ENCODE measurements at regions not wholly inside any gene's neighbourhood (a gene's known extent, or its start where the extent isn't known, plus 50 kb on each side); places are given as distances from the start of the nearest gene placed in this dataset.

DNA sequence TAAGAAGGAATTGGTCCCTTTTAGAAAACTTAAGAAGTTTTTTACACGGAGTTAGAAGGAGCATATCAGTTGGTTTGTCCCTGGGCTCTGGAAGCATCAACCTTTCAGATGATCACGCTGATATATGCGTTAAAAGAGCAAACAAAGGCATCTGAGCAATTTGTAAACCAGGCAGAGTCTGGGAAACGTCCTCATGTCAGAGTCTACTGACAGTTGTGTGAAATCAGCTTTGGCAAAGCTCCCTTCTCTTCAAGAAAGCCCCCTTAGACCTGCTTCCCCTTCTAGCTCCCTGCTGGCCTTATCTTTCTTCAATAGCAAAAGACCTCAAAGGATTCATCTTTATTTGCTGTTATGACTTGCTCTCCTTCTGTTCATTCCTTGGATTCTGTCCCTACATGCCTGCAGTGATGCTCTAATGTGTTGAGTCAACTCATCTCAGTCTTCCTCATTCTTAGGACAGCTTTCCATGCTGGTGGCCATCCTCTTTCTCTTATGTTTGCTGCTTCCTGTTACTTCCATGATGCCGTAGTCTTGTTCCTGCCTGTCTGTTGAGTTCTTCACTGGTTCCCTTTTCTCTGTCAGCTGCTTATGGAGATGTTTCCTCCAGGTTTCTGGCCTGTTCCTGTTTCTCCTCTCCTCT, 106.5 kb upstream of the BMPER start:
- TF ChIP-seq, protein P1, sequence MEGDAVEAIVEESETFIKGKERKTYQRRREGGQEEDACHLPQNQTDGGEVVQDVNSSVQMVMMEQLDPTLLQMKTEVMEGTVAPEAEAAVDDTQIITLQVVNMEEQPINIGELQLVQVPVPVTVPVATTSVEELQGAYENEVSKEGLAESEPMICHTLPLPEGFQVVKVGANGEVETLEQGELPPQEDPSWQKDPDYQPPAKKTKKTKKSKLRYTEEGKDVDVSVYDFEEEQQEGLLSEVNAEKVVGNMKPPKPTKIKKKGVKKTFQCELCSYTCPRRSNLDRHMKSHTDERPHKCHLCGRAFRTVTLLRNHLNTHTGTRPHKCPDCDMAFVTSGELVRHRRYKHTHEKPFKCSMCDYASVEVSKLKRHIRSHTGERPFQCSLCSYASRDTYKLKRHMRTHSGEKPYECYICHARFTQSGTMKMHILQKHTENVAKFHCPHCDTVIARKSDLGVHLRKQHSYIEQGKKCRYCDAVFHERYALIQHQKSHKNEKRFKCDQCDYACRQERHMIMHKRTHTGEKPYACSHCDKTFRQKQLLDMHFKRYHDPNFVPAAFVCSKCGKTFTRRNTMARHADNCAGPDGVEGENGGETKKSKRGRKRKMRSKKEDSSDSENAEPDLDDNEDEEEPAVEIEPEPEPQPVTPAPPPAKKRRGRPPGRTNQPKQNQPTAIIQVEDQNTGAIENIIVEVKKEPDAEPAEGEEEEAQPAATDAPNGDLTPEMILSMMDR (IDR thresholded peaks at IDR 0.05; ENCODE audit: insufficient read depth, low read length, missing control alignments): no peak
- POLR2A ChIA-PET: no interaction called here
- DNase-seq (ENCODE audit: low read depth, low spot score): no peak
- CTCF ChIA-PET: interaction anchor here (0.8 to 1.5 kb wide), 2 partner anchors 9 to 12 kb away, joined by 4 to 6 read pairs; no protein-coding TSS in a partner anchor
- no peak overlapping the region for H3K4me3 ChIP-seq (ENCODE audit: low read depth, low read length)

GRCh38 chr7:33799766-33800165, 105.6 kb upstream of the BMPER start:
- TF ChIP-seq, protein P1 (IDR thresholded peaks at IDR 0.05; ENCODE audit: insufficient read depth, low read length, missing control alignments): no peak
- ChIA-PET POLR2A (no interaction called here), CTCF (interaction anchor here (0.9 to 1.5 kb wide), 3 partner anchors 11 to 104 kb away, joined by 4 read pairs; no protein-coding TSS in a partner anchor)
- DNase-seq (ENCODE audit: low read depth, low spot score): no peak
- no peak overlapping the region for H3K4me3 ChIP-seq (ENCODE audit: low read depth, low read length)

DNA sequence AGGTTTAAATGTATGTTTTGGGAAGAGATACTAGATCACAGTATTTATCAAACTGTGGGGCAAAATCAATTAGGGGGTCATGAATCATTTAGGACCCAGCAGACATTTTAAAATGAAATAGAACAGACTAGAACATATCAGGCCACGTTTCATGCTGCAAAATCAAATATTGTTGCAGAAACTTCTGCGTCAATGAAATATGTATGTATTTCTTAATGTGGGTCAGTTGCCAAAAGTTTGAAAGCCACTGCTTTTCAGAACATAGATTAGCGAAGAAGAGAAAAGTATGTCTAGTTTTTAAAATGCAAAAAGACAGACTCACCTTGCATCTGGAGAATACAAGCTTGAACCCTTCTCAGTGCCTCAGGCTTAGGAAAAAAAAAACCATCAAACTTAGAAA, 102.7 kb upstream of the BMPER start:
- ChIA-PET CTCF (interaction anchor here (1.1 kb wide), 1 partner anchor 21 kb away, joined by 3 read pairs; no protein-coding TSS in a partner anchor), POLR2A (no interaction called here)
- TF ChIP-seq, protein P1 (IDR thresholded peaks at IDR 0.05; ENCODE audit: insufficient read depth, low read length, missing control alignments): no peak
- no peak overlapping the region for H3K4me3 ChIP-seq (ENCODE audit: low read depth, low read length)
- DNase-seq (ENCODE audit: low read depth, low spot score): no peak

DNA sequence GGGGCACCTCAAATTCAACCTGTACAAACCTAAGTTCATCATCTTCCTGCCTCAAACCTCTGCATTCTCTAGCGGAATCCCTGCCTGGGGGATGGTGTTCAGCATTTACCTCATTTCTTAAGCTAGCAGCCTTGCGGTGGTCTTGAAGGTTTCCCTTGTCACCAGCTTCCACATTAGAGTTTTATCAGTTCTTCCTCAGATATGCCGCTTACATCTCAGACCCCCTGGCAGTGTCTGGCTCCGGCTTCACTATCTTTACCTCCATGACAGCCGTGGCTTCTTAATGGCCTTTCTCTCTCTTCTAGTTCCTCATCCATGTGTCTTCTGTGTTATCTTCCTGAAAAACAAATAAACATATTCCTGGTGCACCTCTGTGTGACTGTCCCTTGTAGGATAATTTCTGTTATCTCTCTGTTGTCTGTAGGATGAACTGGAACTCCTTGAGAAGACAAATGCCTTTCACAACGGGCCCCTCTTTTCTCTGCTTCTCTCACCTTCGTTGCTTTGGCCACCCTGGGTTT, 101.1 kb upstream of the BMPER start:
- CTCF ChIA-PET: no interaction called here
- POLR2A ChIA-PET: no interaction called here
- DNase-seq (ENCODE audit: low read depth, low spot score): no peak
- no peak overlapping the region for H3K4me3 ChIP-seq (ENCODE audit: low read depth, low read length)
- TF ChIP-seq, protein P1 (IDR thresholded peaks at IDR 0.05; ENCODE audit: insufficient read depth, low read length, missing control alignments): no peak

DNA sequence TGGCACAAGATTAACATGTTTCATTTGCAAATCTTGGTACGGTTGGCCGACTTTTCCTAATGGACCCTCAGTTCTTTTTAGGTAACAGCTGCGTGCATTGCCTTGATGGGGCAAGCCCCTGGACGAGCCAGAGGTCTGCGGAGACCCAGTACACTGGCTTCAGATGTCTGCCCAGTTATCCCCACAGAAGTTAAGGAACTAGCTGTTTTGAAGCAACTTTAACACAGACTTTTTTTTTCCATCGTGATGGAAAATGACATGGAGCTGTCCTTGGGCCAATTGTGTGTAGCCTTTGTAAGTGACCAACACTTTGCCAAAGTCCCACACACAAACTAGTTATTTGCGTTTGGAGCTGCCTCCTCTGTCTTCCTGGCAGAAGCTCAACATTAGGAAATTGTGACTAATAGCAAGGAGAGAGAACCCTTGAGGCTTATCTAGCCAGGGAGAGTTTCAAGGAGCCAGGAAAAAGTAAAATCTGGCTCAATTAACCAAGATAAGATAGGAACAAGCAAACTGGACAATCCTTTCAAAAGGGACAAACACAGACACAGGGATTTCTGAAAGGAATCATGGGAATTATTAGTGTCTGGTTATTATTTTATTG, 99.6 kb upstream of the BMPER start:
- no peak for DNase-seq (ENCODE audit: low read depth, low spot score)
- POLR2A ChIA-PET: no interaction called here
- H3K4me3 ChIP-seq (ENCODE audit: low read depth, low read length): no peak overlapping the region
- CTCF ChIA-PET: interaction anchor here (0.7 to 2.0 kb wide), 7 partner anchors 12 to 127 kb away, joined by 3 to 10 read pairs (median 4); partner anchors contain the start of gene BMPER
- TF ChIP-seq, protein P1 (IDR thresholded peaks at IDR 0.05; ENCODE audit: insufficient read depth, low read length, missing control alignments): no peak

Data from AG04449 (cell line).